Daoy (cell line): ENCODE measurements at regions not wholly inside any gene's neighbourhood (a gene's known extent, or its start where the extent isn't known, plus 50 kb on each side); places are given as distances from the start of the nearest gene placed in this dataset.

Experiments used
- DNase-seq: peaks from one replicate; pipeline ENCODE4 v3.0.0-alpha.2; 2015; ENCODE audit warnings: low read depth

GRCh38 chr4:137632842-137633241 lies 100.5 kb upstream of the PCDH18 start:
- DNase-seq = no peak

GRCh38 chr4:137631605-137632004 lies 99.3 kb upstream of the PCDH18 start:
- DNase-seq = no peak

DNA sequence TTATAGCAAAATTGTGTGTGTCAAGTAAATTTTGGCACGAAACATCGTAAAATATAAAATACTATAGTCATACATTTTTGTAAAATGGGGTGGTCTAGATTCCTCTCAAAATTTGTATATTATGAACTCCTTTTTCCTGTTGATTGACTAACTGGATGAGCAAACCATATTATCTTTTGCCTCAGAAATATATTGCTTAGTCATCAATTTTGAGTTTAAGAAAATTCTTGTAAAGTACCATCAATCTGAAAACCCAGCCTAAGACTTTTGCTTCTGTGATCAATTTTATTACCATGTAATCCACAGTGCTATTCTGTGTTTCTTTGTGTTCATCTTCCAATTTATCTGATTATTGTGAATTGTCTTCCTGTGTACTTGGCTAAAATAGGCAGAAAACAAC lies 98.0 kb upstream of the PCDH18 start:
- DNase-seq = no peak

DNA sequence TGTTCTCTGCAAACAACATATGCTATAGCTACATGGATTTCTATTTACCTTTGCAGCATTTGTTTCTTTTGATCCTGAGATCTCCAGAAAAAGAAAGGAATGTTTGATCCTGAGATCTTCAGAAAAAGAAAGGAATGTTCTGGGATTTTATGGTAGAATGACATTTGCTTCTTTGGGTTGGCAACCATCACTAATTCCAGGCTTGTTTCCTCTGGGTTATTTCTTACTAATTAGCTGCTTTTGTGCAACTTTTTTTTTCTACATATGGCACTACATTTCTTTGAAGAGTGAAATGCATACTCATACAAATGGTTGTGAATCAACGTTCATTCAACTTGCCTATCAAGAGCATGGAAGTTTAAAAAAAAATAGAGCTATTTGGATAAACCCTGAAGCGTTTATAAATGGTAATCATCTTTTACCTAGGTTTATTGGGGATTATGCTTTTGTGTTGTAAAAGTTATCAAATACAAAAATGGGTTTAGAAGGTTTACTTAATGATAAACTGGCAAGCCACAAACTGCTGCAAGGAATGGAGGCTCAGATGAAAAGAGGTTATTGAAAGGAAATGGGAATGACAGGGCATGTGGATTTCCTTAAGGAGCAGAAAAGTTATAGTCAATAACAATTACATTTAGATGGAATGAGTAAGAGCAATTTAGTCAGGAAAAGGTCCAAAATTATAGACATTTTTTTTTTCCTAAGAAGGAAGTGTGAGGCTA lies 95.6 kb upstream of the PCDH18 start:
- DNase-seq = no peak

DNA sequence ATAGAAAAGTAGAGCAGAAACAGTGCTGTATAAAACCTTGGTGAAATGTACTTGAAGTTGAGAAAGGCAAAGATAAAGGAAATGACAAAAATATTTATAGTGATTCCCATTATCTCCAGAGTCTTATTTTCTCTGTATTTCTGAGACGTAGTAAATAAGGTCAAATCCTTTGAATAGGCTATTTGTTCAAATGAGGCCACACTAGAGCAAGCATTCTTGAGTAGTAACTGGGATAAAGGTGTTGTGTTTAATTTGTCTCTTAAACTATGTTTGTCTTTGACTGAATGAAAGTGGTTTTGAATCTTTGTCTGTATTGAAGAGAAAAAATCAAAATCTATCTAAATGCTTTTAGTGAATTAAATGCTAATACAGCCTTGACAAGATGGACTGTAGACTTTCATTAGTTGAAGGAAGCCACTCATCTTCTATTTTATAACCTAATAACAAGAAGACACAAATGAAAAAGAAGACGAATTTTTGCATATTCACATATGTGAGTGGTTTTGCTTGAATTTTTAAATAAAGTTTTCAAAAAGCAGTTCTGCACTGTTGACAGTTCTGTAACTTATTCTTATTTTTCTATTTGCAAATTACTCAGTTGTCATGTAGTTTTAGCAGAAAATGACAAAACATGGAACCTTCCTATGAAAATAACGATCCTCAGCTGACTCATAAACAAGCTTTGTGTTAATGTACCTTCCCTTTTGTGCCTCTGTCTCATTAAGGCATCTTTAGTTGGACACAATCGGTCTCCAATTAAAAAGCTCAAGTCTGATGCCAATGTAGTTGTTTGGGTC lies 94.8 kb upstream of the PCDH18 start:
- no peak for DNase-seq

DNA sequence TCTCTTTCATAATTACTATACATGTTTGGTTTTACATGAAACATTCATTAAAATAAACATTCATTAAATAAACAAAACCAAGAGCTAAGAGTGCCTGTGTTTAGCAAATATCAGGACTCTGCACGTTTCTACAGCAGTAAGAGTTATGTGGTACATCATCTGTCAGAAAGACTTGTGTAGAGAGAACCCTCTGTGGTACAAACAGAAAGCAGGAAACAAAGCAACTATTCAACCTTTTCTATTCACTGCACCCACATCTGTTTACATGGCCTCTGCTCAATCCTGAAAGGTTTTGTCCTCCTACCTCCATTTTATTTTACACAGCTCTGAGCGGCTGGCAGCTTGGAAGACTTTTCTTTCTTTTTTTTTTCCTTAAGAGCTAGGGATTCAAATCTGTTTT lies 90.7 kb upstream of the PCDH18 start:
- no peak for DNase-seq

GRCh38 chr4:137621056-137621455 lies 88.8 kb upstream of the PCDH18 start:
- DNase-seq = no peak

- no peak for DNase-seq
Measured at GRCh38 chr4:137614491-137614890, 82.2 kb upstream of the PCDH18 start.

GRCh38 chr4:137611998-137612700 lies 79.9 kb upstream of the PCDH18 start:
- DNase-seq = no peak

- peak; percentile 2 for DNase-seq
Measured at GRCh38 chr4:137610960-137611359, 78.7 kb upstream of the PCDH18 start.

DNA sequence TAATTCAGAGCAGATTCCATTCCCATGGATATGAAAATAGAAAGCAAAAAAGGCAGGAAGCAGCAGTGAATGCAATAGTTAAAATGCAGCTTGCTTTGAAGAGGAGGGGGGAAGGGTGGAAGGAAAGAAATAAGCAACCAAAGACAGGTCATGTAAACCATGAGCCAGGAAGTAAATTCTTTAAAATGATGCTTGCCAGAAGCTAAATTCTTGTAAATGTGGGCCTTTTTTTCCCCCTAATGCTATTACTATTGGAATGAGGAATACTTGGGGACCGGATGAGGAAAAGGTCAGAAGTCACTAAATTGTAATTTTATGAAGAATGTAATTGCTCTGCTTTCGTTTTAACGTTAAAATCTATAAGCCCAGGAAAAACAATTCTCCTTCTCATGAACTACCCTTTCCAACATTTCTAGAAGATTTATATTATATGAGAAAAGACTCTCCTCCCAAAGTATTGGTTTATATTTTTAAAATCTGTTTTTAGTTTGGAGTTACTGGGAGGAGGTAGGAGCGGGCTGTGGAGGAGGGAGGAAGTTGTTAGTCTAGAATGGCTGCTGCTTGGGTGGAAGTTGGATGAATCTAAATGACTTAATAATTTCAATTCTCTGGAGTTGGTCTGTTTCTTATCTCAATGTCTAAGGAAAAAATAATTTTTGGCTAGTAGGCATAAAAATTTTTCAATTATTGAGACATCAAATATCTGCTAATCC lies 77.6 kb upstream of the PCDH18 start:
- no peak for DNase-seq

DNA sequence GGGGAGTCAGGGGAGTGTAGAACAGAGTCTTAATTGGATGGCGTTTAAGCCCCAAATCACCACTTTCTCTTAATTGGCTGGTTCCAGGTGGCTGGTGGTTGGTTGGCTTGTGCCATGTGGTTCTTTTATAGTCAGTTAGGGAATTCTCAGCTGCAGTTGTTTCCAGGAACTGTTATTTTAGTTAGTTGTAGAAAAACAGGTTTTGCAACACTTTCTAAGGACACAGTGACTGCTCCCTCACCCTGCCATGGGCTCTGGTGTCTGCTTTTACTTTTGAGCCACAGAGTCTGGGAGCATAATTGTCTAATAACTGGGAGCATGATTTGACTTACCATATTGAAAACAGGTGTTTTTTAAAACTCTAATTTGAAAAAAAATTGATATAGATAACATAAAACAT lies 75.8 kb upstream of the PCDH18 start:
- DNase-seq = no peak

DNA sequence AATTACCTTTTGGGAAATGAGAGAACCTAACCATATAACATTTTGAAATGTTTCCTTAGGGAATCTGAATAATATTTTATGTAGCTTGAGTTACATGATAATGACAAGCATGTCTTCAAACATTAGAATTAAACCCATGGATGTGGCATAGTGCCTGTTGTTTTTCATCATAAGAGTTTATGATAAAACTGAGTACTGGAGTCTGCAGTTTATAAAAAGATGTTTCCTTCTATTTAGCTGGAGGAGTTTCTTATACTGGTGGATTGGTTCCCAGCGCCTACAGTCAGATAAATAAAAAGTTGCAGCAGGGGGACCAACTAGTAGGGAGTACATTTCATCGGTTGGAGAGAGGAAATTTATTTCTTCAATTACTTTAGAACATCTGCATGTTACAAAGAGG lies 70.1 kb upstream of the PCDH18 start:
- no peak for DNase-seq

- no peak for DNase-seq
Measured at GRCh38 chr4:137601934-137602333, 69.6 kb upstream of the PCDH18 start.

DNA sequence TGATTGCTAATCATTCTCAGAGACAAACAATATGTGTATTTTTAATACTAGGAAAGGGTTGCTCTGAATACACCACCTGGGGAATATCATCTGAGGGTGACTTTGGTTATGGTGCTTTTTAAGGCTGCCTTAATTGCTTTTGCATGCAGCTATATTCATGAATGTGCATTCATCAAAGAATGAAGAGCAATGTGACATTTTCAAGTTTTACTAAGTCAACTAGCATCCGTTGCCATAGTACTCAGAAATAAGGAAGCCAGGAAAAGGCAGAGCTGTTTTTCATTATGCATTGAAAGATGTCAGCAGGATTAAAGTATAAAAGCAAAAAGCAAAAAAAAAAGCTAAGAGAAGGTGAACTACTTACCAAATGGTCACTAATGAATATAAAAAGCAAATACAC lies 67.4 kb upstream of the PCDH18 start:
- DNase-seq = no peak

DNA sequence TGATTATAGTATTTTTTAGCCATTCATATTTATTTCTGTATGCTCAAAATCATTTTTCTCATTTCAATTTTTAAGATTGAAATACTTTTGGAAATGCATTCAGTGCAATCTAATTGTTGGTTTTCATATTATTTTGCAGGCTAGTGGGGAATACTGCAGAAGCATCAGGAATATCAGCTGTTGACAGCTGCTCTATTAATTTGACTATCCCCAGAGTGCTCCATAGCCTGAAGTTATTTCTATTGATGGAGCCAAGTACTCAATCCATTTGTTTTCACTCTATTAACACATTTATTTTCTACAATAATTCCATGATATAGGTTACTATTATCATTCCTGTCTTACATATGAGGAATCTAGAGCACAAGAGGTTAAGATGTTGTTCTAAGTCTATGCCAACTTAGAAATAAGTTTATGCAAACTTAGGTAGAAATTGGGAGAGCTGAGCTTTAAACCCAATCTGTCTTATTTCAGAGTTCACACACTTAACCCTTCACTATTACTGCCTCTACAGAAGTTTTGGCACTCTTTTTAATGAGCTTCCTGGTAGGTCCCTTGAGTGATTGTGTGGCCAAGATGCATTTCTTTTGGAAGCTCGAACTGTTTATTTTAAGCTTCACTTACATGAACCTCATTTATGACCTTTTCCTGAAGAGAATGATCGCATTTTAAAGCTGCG lies 65.6 kb upstream of the PCDH18 start:
- no peak for DNase-seq

- DNase-seq = no peak
Measured at GRCh38 chr4:137587796-137588195, 55.5 kb upstream of the PCDH18 start.

- DNase-seq = no peak
Measured at GRCh38 chr4:137583671-137584070, 51.4 kb upstream of the PCDH18 start.
